Skeletal muscle tissue (tissue), 3 donors: ENCODE measurements at regions not wholly inside any gene's neighbourhood (a gene's known extent, or its start where the extent isn't known, plus 50 kb on each side); places are given as distances from the start of the nearest gene placed in this dataset.
"Not testable (repeated sequence)": the region's sequence is repeated elsewhere in the genome, so short reads cannot be mapped to it uniquely, and the experiment has no call there.

Experiments
- H3K27ac ChIP-seq: one replicate; pipeline ENCODE4 v1.7.0; 2013; ENCODE audit warnings: mild to moderate bottlenecking, low read depth, low read length, inconsistent platforms
- H3K27me3 ChIP-seq, 3 donors: one replicate each; pipeline ENCODE4 v1.7.0; 2013; ENCODE audit warnings: low read length in 3 of 3; ENCODE audit not compliant: control insufficient read depth in 3 of 3, insufficient read depth in 3 of 3
- H3K36me3 ChIP-seq, 3 donors: one replicate each; pipeline ENCODE4 v1.7.0; 2013; ENCODE audit warnings: low read length in 3 of 3; ENCODE audit not compliant: control insufficient read depth in 3 of 3, insufficient read depth in 3 of 3
- H3K4me1 ChIP-seq, 3 donors: one replicate each; pipeline ENCODE4 v1.7.0; 2013; ENCODE audit warnings: low read length in 3 of 3, mild to moderate bottlenecking in 3 of 3; ENCODE audit not compliant: control insufficient read depth in 3 of 3, insufficient read depth in 3 of 3
- H3K4me3 ChIP-seq, 3 donors: one replicate each; pipeline ENCODE4 v1.7.0; 2013; ENCODE audit warnings: low read length in 3 of 3
- H3K9ac ChIP-seq, 3 donors: one replicate each; pipeline ENCODE4 v1.7.0; 2013; ENCODE audit warnings: low read length in 3 of 3, mild to moderate bottlenecking in 3 of 3, moderate library complexity in 2 of 3, low read depth in 1 of 3
- H3K9me3 ChIP-seq, 3 donors: one replicate each; pipeline ENCODE4 v1.7.0; 2013; ENCODE audit warnings: low read length in 3 of 3; ENCODE audit not compliant: control insufficient read depth in 3 of 3
- donor health status: Osteomylitis.

DNA sequence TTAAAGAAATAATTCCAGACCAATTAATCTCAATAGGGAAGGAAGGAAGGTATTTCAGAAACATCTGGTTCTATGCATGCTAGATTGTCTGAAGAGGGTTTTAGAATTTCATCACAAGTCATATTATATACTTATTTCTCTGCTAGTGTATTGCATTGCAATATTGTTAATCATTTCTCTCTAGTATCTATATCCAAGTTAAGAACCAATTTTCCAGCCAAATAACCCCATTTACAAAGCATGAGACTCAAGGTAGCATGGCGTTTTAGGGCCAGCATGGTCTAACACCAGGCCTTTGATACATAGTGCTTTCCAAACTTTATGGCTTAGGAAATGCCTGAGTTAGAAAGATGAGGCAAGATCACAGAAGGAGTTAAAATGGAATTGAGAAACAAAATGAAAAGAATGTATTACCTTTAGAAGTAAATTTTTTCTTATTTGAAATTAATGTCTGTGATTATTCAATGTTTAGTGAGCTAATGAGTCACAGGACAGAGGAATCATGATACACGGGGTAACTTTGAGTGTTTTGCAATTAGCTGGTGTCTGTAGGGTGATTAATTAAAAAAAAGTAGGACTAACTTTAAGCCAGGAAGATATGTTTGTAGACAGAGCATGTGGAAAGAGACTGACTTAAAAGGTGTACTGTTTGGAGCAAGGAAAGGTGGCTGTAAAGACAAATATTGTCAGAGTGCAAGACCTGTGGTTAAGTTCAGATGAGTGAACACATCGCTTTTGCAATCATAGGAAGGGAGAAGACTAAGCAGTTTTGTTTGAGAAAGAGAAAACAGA is 1006.2 kb upstream of the CITED2 start:
- no peaks in the 10 kb centered on the region for H3K27me3 ChIP-seq
- no peak overlapping the region for H3K27ac ChIP-seq
- H3K4me3 ChIP-seq: no peak overlapping the region
- no peaks in the 10 kb centered on the region for H3K36me3 ChIP-seq
- H3K4me1 ChIP-seq: no peaks in the 10 kb centered on the region
- H3K9me3 ChIP-seq: no peaks in the 10 kb centered on the region
- no peak overlapping the region for H3K9ac ChIP-seq

DNA sequence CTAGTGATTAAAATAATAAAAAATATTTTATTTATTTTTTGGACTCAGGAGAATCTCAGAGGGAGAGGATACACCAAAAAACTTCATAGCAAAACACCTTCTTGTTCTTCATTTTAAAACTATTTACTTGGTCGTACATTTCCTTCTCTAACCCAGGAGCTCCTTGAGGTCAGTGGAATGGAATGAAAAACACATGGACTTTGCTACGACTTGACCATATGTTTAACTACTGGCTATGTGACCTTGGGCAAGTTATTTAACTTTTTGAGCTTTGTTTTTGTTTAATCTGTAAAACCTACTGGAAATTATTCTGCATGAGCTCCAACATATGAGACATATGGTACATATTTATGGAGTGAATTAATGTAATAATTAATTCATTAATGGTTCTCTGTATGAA is 1005.5 kb upstream of the CITED2 start:
- no peaks in the 10 kb centered on the region for H3K9me3 ChIP-seq
- no peak overlapping the region for H3K4me3 ChIP-seq
- no peak overlapping the region for H3K27ac ChIP-seq
- no peaks in the 10 kb centered on the region for H3K27me3 ChIP-seq
- H3K9ac ChIP-seq: no peak overlapping the region
- no peaks in the 10 kb centered on the region for H3K36me3 ChIP-seq
- H3K4me1 ChIP-seq: no peaks in the 10 kb centered on the region

DNA sequence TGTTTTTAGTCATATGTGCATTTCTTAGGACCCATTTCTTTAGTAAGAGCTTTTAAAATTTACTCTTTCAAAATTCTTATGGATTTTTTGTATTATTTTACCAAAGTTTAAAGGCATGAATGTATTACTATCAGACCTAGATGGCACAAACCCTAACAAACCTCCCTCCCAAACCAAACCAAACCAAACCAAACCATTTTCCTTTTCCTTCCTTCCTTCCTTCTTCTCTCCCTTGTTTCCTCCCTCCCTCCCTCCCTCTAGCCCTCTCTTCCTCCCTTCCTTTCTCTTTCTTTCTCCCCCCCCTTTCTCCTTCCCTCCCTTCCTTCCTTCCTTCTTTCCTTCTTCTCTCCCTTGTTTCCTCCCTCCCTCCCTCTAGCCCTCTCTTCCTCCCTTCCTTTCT is 1001.8 kb upstream of the CITED2 start:
- no peak overlapping the region for H3K27ac ChIP-seq
- H3K9me3 ChIP-seq: no peaks in the 10 kb centered on the region
- H3K9ac ChIP-seq: no peak overlapping the region
- no peak overlapping the region for H3K4me3 ChIP-seq
- H3K27me3 ChIP-seq: no peaks in the 10 kb centered on the region
- no peaks in the 10 kb centered on the region for H3K36me3 ChIP-seq
- H3K4me1 ChIP-seq: peaks cover 0 to 3% (median 1%) of the 10 kb centered on the region in 3 donors

DNA sequence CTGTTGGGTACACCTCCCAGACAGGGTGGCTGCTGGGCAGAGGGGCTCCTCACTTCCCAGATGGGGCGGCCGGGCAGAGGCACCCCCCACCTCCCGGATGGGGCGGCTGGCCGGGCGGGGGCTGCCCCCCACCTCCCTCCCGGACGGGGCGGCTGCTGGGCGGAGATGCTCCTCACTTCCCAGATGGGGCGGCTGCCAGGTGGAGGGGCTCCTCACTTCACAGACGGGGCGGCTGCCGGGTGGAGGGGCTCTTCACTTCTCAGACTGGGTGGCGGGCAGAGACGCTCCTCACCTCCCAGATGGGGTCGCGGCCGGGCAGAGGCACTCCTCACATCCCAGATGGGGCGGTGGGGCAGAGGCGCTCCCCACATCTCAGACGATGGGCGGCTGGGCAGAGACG is 999.3 kb upstream of the CITED2 start:
- H3K36me3 ChIP-seq, H3K4me1 ChIP-seq, H3K4me3 ChIP-seq, H3K27me3 ChIP-seq, H3K27ac ChIP-seq, H3K9me3 ChIP-seq, H3K9ac ChIP-seq: not testable (repeated sequence)

DNA sequence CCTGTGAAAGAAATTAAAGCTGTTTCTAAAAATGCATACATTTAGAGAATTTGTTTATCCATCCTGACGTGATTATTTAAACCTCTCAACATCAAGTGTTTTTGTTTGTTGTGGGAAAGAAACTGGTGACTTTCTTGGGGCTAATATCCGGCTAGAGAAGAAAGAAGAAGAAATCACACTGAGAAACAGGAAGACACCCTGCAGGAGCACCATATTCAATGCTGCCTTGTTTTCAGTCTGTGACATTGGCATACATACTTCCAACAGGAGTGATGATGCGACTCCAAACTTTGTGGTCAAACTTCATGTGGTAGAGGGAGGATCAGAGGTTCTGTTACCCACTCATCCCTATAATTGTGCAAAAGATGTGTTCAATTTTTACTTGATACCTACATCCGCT is 997.6 kb upstream of the CITED2 start:
- H3K36me3 ChIP-seq: no peaks in the 10 kb centered on the region

DNA sequence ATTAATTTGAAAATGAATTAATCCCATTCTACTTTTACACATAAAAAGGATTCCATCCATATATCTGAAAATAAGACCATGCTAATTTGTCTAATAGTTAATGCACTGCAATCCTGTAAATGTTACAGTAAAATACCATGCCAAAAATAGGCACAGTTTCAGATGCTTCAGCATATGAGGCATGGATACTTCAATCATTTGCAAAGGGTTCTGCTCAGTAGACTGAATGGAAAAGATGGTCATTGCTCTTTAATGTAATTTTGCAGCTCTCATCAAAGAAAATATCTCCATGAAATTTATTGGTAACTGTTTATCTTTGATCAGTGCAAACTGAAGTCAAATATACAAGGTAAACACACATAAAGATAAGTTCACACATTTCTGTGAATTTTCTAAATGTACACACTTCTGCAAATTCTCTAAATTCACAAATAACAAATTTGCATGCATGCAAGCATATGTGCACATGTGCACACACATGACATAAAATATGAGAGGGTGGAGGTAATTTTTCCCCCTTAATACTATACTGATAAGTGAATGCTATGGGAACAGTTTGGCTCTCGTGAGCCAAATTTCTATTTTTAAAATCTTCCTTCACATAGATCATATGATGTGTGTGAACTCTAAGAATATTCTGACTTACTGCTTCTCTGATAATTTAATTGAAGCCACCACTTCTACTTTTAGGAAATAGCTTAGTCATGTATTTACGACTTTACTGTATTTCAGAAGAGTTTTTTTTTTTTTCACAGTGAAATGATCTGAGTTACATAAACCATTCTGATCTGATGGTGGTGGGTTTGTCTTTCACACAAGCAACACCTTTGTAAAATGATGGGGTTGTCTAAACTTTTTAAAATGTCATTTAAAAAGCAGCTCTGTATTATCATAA is 996.8 kb upstream of the CITED2 start:
- Histone ChIP-seq H3K27ac (no peak overlapping the region), H3K36me3 (no peaks in the 10 kb centered on the region), H3K4me1 (peaks cover 0 to 7% (median 4%) of the 10 kb centered on the region in 3 donors), H3K9ac (no peak overlapping the region), H3K9me3 (no peaks in the 10 kb centered on the region), H3K4me3 (no peak overlapping the region), H3K27me3 (no peaks in the 10 kb centered on the region)

More for the DNA sequence above, 997.6 kb upstream of the CITED2 start:
- H3K4me1 ChIP-seq: peaks cover 0 to 7% (median 4%) of the 10 kb centered on the region in 3 donors
- no peak overlapping the region for H3K27ac ChIP-seq
- no peaks in the 10 kb centered on the region for H3K27me3 ChIP-seq
- H3K9ac ChIP-seq: no peak overlapping the region
- no peaks in the 10 kb centered on the region for H3K9me3 ChIP-seq
- H3K4me3 ChIP-seq: no peak overlapping the region

DNA sequence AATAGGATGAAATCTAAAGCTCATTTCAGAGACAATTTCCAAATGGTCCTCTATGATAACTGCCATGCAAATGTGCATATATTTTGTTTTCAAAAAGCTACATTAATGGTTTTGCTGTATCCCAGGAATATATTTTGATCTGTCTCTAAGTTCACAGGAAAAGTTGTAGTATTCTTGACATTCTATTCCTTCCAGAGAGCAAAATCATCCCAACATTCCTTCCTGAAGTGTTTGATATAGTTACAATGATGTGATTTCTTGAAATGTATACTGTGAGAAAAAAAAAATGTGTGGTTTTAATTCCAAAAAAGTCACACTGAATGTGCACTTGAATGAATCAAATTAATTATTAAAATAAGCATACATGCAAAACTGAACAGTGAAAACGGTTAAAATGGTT is 996.0 kb upstream of the CITED2 start:
- H3K4me3 ChIP-seq: no peak overlapping the region
- peaks cover 0 to 7% (median 4%) of the 10 kb centered on the region in 3 donors for H3K4me1 ChIP-seq
- H3K27me3 ChIP-seq: no peaks in the 10 kb centered on the region
- no peak overlapping the region for H3K27ac ChIP-seq
- no peak overlapping the region for H3K9ac ChIP-seq
- no peaks in the 10 kb centered on the region for H3K36me3 ChIP-seq
- H3K9me3 ChIP-seq: no peaks in the 10 kb centered on the region

DNA sequence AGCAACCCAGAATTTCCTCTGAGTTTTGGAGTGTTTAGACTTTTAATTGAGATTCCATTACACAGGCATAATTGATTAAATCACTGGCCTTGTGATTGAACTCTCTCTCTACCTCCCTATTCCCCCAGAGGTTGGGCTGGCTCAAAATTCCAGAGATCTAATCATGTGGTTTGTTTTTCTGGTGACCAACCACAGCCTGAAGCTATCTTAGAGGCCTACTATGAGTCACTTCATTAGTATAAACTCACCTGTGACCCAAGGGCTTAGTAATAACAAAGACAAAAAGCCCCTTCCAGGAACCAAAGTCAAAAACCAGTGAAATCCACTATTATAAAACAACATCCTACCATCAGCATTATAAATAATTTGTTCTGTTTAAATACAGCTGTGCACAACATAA is 992.5 kb upstream of the CITED2 start:
- Histone ChIP-seq H3K9me3 (peaks cover 0 to 2% (median 2%) of the 10 kb centered on the region in 3 donors), H3K4me1 (peaks cover 0 to 7% (median 4%) of the 10 kb centered on the region in 3 donors), H3K27ac (no peak overlapping the region), H3K9ac (no peak overlapping the region), H3K36me3 (no peaks in the 10 kb centered on the region), H3K4me3 (no peak overlapping the region), H3K27me3 (no peaks in the 10 kb centered on the region)

DNA sequence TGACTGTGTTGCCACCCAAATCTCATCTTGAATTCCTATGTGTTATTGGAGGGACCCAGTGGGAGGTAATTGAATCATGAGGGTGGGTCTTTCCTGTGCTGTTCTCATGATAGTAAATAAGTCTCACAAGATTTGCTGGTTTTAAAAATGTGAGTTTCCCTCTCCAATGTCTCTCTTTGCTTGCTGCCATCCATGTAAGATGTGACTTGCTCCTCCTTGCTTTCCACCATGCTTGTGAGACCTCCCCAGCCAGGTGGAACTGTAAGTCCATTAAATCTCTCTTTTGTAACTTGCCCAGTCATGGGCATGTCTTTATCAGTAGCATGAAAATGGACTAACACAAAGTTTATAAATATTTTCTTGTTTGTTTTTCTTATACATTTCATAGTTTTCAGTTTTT is 990.5 kb upstream of the CITED2 start:
- no peaks in the 10 kb centered on the region for H3K36me3 ChIP-seq
- no peak overlapping the region for H3K4me3 ChIP-seq

DNA sequence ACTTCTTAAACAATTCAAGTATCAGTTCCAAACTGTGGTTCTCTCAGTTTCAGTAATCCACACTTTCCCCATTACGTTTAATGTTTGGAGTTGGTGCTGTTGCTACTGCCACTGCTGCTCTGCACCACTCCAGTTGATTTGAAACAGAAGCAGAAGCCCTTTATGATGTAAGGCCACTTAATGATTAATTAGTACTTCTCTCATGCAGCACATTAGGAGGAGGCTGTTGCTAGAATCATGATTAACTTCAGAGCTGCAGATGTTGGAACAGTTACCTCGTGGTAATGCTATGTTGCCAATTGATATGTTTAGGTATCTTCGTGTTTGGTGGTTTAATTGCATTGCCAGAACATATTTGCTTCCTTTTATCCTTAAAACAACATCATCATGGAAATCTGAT is 986.2 kb upstream of the CITED2 start:
- Histone ChIP-seq H3K27me3 (no peaks in the 10 kb centered on the region), H3K9me3 (peaks cover 0 to 2% (median 2%) of the 10 kb centered on the region in 3 donors)

More for the DNA sequence above, 990.5 kb upstream of the CITED2 start:
- H3K9me3 ChIP-seq: peaks cover 0 to 2% (median 2%) of the 10 kb centered on the region in 3 donors
- H3K4me1 ChIP-seq: no peaks in the 10 kb centered on the region
- no peaks in the 10 kb centered on the region for H3K27me3 ChIP-seq
- H3K9ac ChIP-seq: no peak overlapping the region
- H3K27ac ChIP-seq: no peak overlapping the region

More for the DNA sequence above, 986.2 kb upstream of the CITED2 start:
- H3K27ac ChIP-seq: no peak overlapping the region
- H3K36me3 ChIP-seq: no peaks in the 10 kb centered on the region
- no peak overlapping the region for H3K9ac ChIP-seq
- H3K4me3 ChIP-seq: no peak overlapping the region
- no peaks in the 10 kb centered on the region for H3K4me1 ChIP-seq
